ENCODE measurements at regions not wholly inside any gene's neighbourhood (a gene's known extent, or its start where the extent isn't known, plus 50 kb on each side); places are given as distances from the start of the nearest gene placed in this dataset.

DNA sequence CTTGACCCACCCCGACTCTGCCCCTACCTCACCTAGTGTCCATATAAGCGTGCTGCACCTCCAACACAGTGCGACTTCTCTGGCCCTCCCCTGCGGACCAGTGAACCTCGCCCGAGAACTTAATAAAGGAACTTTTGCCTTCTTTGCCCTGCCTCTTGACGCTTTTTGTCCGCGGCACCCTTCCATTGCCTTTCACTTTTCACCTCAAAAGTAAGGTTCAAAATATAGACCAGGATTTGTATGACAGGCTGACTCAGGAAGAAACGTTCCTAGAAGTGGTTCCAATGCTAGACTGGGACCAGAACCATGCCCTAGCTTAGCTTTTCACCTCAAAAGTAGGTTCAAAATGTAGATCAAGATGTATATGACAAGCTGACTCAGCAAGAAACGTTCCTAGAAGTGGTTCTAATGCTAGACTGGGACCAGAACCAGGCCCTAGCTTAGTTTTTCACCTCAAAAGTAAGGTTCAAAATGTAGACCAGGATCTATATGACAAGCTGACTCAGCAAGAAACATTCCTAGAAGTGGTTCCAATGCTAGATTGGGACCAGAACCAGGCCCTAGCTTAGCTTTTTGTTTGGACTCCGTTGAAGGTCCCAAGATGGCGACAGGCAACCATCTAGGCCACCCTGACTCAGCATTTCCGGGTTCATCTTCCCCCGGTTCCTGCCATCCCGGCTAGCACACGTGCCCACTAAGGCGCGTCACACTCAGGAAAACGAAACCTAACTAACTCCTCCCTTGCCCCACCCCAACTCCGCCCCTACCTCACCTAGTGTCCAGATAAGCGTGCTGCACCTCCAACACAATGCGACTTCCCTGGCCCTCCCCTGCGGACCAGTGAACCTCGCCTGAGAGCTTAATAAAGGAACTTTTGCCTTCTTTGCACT, 51.0 kb upstream of the TMEM97 start:
- intact Hi-C loops (cut with DNase I; ENCODE audit: low total_unique reads) = no loop called here
- no peaks in the 10 kb centered on the region for H3K36me3 ChIP-seq
- no peak for TF ChIP-seq EP300 (IDR thresholded peaks at IDR 0.05)
- TF ChIP-seq POLR2AphosphoS5 (IDR thresholded peaks at IDR 0.05) = no peak
- no peak for TF ChIP-seq CTCF (IDR thresholded peaks at IDR 0.05)
- no peak for TF ChIP-seq POLR2A (IDR thresholded peaks at IDR 0.05)
- H3K27ac ChIP-seq = no peak overlapping the region
- no peaks in the 10 kb centered on the region for H3K4me1 ChIP-seq
- peak in 1 of 2 donors; percentile 10 for DNase-seq
- no peaks in the 10 kb centered on the region for H3K27me3 ChIP-seq
- WGBS, 5 donors = 91 to 94% (median 93%) methylated on average over 25 of the region's 25 CpGs
- H3K4me3 ChIP-seq = no peak overlapping the region
- H3K9me3 ChIP-seq = peaks cover 0 to 7% (median 4%) of the 10 kb centered on the region in 4 donors

GRCh38 chr17:28268610-28269313, 50.2 kb upstream of the TMEM97 start:
- TF ChIP-seq CTCF (IDR thresholded peaks at IDR 0.05) = no peak
- TF ChIP-seq POLR2A (IDR thresholded peaks at IDR 0.05) = no peak
- TF ChIP-seq EP300 (IDR thresholded peaks at IDR 0.05) = no peak
- TF ChIP-seq POLR2AphosphoS5 (IDR thresholded peaks at IDR 0.05) = no peak

More at GRCh38 chr17:28268610-28269313, 50.2 kb upstream of the TMEM97 start:
- no peak for DNase-seq
- Histone ChIP-seq H3K27ac (no peak overlapping the region), H3K27me3 (peaks cover 0 to 4% (median 0%) of the 10 kb centered on the region in 3 donors), H3K4me3 (no peak overlapping the region), H3K4me1 (no peaks in the 10 kb centered on the region), H3K36me3 (no peaks in the 10 kb centered on the region), H3K9me3 (no peaks in the 10 kb centered on the region)
- WGBS, 5 donors = 80 to 87% (median 83%) methylated on average over 10 of the region's 10 CpGs
- intact Hi-C loops (cut with DNase I; ENCODE audit: low total_unique reads) = no loop called here

Small RNA genes lying in the stretch of these regions (small RNA-seq; reads per million reads assigned to genes)
- 0 reads per million in 4 donors for gene AC061975.2
